Right lobe of liver (tissue), 6 donors: ENCODE measurements at regions not wholly inside any gene's neighbourhood (a gene's known extent, or its start where the extent isn't known, plus 50 kb on each side); places are given as distances from the start of the nearest gene placed in this dataset.

Experiments used
- ATAC-seq, 4 donors: fragments of 200-7000 bp; cut with Tn5 transposase; one replicate each; pipeline ENCODE4 v1.9.1; 2020; ENCODE audit warnings: mild to moderate bottlenecking in 4 of 4, moderate library complexity in 4 of 4
- DNase-seq, 3 donors: peaks; one replicate each; pipeline ENCODE4 v3.0.0-alpha.2; 2020
- H3K27ac ChIP-seq, 3 donors: fragments of 200-600 bp; one replicate each; pipeline ENCODE4 v1.8.0; 2022
- H3K27me3 ChIP-seq, 2 donors: fragments of 200-600 bp; one replicate each; pipeline ENCODE4 v1.8.0; 2022
- H3K36me3 ChIP-seq, 4 donors: fragments of 200-600 bp; sonication (generic) in 1 of 4; one replicate each; pipeline versions ENCODE4 v1.5.1 to v1.8.0; 2017 to 2022; ENCODE audit warnings: control low read depth in 1 of 4
- H3K4me1 ChIP-seq, 4 donors: fragments of 200-600 bp; sonication (generic) in 1 of 4; one replicate each; pipeline versions ENCODE4 v1.5.1 to v1.8.0; 2017 to 2022; ENCODE audit warnings: control low read depth in 1 of 4
- H3K4me3 ChIP-seq, 3 donors: fragments of 200-600 bp; one replicate each; pipeline ENCODE4 v1.8.0; 2022
- H3K9me3 ChIP-seq, 4 donors: fragments of 200-600 bp; sonication (generic) in 1 of 4; one replicate each; pipeline versions ENCODE4 v1.5.1 to v1.8.0; 2017 to 2022; ENCODE audit warnings: control low read depth in 1 of 4
- CTCF ChIP-seq, 4 donors: fragments of 200-600 bp in 3 of 4; fragments of 450-650 bp in 1 of 4; IDR thresholded peaks; one replicate each; pipeline versions ENCODE4 v1.5.1 to v1.8.0; 2016 to 2022; ENCODE audit warnings: antibody characterized with exemption in 4 of 4, mild to moderate bottlenecking in 2 of 4
- POLR2A ChIP-seq: fragments of 450-650 bp; IDR thresholded peaks from one replicate; pipeline ENCODE4 v1.6.1; 2017; ENCODE audit warnings: antibody characterized with exemption, mild to moderate bottlenecking
- WGBS: methylation state at CpG from one replicate; pipeline ENCODE4 v1.1.6; 2018; ENCODE audit warnings: low coverage, low lambda C conversion rate; ENCODE audit not compliant: insufficient coverage; ENCODE audit errors: missing lambda C conversion rate; 5-methylcytosine and 5-hydroxymethylcytosine counted together
- intact Hi-C, 2 donors: fragments of 100-400 bp; cut with DNase I; formaldehyde crosslinking; loops; one replicate each; pipeline versions ENCODE4 v1.11.2 to v1.14.1; 2022
- donor health status: DM: no; HTN: yes; CAD: no.
- donor health status: DM: no; HTN: no; CAD: no.
- donor health status: DM: no; HTN: no; CAD: no.
- donor health status: DM: no; HTN: yes; CAD: no.
- donor health status: DM: no; HTN: yes; CAD: no.

DNA sequence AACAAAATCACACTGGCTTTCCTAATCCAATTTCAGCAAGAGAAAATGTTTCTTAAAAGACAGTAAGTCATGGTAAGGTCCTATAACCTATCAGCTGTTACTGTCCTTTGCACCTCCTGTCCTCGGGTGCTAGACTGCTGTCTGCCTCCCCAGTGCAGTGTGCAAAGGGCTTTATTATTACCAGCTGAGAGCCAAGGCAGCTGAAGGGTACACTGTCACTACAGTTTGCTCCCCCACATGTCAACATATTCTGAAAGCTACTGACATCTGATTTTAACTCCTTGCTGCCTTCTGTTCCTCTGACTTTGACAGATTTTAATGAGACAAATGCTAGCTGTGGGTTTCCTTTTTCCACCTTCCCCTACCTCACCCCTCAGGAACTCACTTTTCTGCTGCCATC is 389.4 kb upstream of the SLC24A2 start:
- TF ChIP-seq CTCF (IDR thresholded peaks at IDR 0.05) (no peak), POLR2A (no peak)
- no peaks in the 10 kb centered on the region for H3K36me3 ChIP-seq
- DNase-seq, result no peak

GRCh38 chr9:20170122-20170521 is 381.3 kb upstream of the SLC24A2 start:
- H3K9me3 ChIP-seq, result no peaks in the 10 kb centered on the region
- DNase-seq (no peak), ATAC-seq (no peak)
- intact Hi-C loops, result no loop called here
- no peaks in the 10 kb centered on the region for H3K4me1 ChIP-seq
- TF ChIP-seq POLR2A (no peak), CTCF (IDR thresholded peaks at IDR 0.05) (no peak)
- no peaks in the 10 kb centered on the region for H3K36me3 ChIP-seq
- 65% methylated on average over 3 of the region's 3 CpGs for WGBS
- no peak overlapping the region for H3K4me3 ChIP-seq
- H3K27ac ChIP-seq, result no peak overlapping the region
- H3K27me3 ChIP-seq, result no peaks in the 10 kb centered on the region

More for the DNA sequence above, 389.4 kb upstream of the SLC24A2 start:
- Histone ChIP-seq H3K27me3 (no peaks in the 10 kb centered on the region), H3K4me1 (no peaks in the 10 kb centered on the region), H3K9me3 (no peaks in the 10 kb centered on the region), H3K27ac (no peak overlapping the region), H3K4me3 (no peak overlapping the region)
- 13% methylated on average over 1 of the region's 1 CpG for WGBS
- no peak for ATAC-seq
- intact Hi-C loops, result no loop called here

- no peaks in the 10 kb centered on the region for H3K36me3 ChIP-seq
- 48% methylated on average over 3 of the region's 3 CpGs for whole genome bisulfite sequencing
- ATAC-seq (no peak), DNase-seq (no peak)
- H3K4me3 ChIP-seq, result no peak overlapping the region
- intact Hi-C loops, result no loop called here
- H3K27ac ChIP-seq, result no peak overlapping the region
- no peaks in the 10 kb centered on the region for H3K27me3 ChIP-seq
- H3K4me1 ChIP-seq, result no peaks in the 10 kb centered on the region
- TF ChIP-seq POLR2A (no peak), CTCF (IDR thresholded peaks at IDR 0.05) (no peak)
- no peaks in the 10 kb centered on the region for H3K9me3 ChIP-seq
Observed at GRCh38 chr9:20152151-20152725, 363.4 kb upstream of the SLC24A2 start.

DNA sequence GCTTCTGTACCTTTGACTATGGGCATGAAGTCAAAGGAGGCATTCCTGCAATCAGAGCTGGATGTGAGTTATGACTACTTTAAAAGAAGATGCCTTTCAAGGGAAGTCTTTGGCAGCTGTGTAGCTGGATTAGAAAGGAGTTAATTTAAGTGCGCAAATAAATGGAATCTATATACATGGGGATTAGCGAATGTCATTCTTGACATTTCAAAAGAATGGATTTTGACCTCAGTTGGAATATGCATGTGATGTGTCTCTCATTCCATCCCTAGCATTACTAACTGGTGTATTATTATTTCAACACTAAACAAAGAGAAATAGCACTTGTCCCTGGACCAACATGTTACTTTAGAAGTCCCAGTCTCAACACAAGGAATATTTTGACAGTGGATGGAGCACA is 359.6 kb upstream of the SLC24A2 start:
- ATAC-seq (no peak), DNase-seq (no peak)
- intact Hi-C loops, result no loop called here

More for the DNA sequence above, 359.6 kb upstream of the SLC24A2 start:
- no peak for TF ChIP-seq CTCF (IDR thresholded peaks at IDR 0.05)
- TF ChIP-seq POLR2A, result no peak
- H3K36me3 ChIP-seq, result no peaks in the 10 kb centered on the region
- H3K4me3 ChIP-seq, result no peak overlapping the region
- no peaks in the 10 kb centered on the region for H3K27me3 ChIP-seq
- no peaks in the 10 kb centered on the region for H3K9me3 ChIP-seq
- H3K4me1 ChIP-seq, result no peaks in the 10 kb centered on the region
- H3K27ac ChIP-seq, result no peak overlapping the region
- WGBS, result 85% methylated on average over 2 of the region's 2 CpGs
